ENCODE measurements at regions not wholly inside any gene's neighbourhood (a gene's known extent, or its start where the extent isn't known, plus 50 kb on each side); places are given as distances from the start of the nearest gene placed in this dataset.

GRCh38 chr20:60224914-60225313 lies 266.7 kb downstream of the CDH26 start:
- in situ Hi-C loops (cut with HindIII; ENCODE audit: low sequenced_read_pairs): no loop called here
- no peak for DNase-seq (ENCODE audit: low spot score)

GRCh38 chr20:60228255-60228654 lies 270.0 kb downstream of the CDH26 start:
- in situ Hi-C loops (cut with HindIII; ENCODE audit: low sequenced_read_pairs): no loop called here
- DNase-seq (ENCODE audit: low spot score): no peak

GRCh38 chr20:60232380-60232779 lies 274.2 kb downstream of the CDH26 start:
- no peak for DNase-seq (ENCODE audit: low spot score)
- in situ Hi-C loops (cut with HindIII; ENCODE audit: low sequenced_read_pairs): no loop called here

- in situ Hi-C loops (cut with HindIII; ENCODE audit: low sequenced_read_pairs): no loop called here
- DNase-seq (ENCODE audit: low spot score): no peak
Measured at GRCh38 chr20:60233018-60233630, 274.9 kb downstream of the CDH26 start.

- no peak for DNase-seq (ENCODE audit: low spot score)
- in situ Hi-C loops (cut with HindIII; ENCODE audit: low sequenced_read_pairs): no loop called here
Measured at GRCh38 chr20:60236613-60237012, 278.4 kb downstream of the CDH26 start.

- no peak for DNase-seq (ENCODE audit: low spot score)
- in situ Hi-C loops (cut with HindIII; ENCODE audit: low sequenced_read_pairs): no loop called here
Measured at GRCh38 chr20:60237981-60238380, 279.8 kb downstream of the CDH26 start.

GRCh38 chr20:60238992-60239660 lies 280.9 kb downstream of the CDH26 start:
- in situ Hi-C loops (cut with HindIII; ENCODE audit: low sequenced_read_pairs): no loop called here

GRCh38 chr20:60239956-60240355 lies 281.7 kb downstream of the CDH26 start:
- in situ Hi-C loops (cut with HindIII; ENCODE audit: low sequenced_read_pairs): no loop called here
- DNase-seq (ENCODE audit: low spot score): no peak

More at GRCh38 chr20:60238992-60239660, 280.9 kb downstream of the CDH26 start:
- no peak for DNase-seq (ENCODE audit: low spot score)

GRCh38 chr20:60240415-60240814 lies 282.2 kb downstream of the CDH26 start:
- DNase-seq (ENCODE audit: low spot score): no peak
- in situ Hi-C loops (cut with HindIII; ENCODE audit: low sequenced_read_pairs): no loop called here

- in situ Hi-C loops (cut with HindIII; ENCODE audit: low sequenced_read_pairs): no loop called here
- no peak for DNase-seq (ENCODE audit: low spot score)
Measured at GRCh38 chr20:60240986-60241385, 282.8 kb downstream of the CDH26 start.

GRCh38 chr20:60242836-60243505 lies 284.7 kb downstream of the CDH26 start:
- DNase-seq (ENCODE audit: low spot score): no peak
- in situ Hi-C loops (cut with HindIII; ENCODE audit: low sequenced_read_pairs): no loop called here

GRCh38 chr20:60244373-60245146 lies 286.3 kb downstream of the CDH26 start:
- in situ Hi-C loops (cut with HindIII; ENCODE audit: low sequenced_read_pairs): no loop called here
- DNase-seq (ENCODE audit: low spot score): no peak

GRCh38 chr20:60246751-60247150 lies 288.5 kb downstream of the CDH26 start:
- in situ Hi-C loops (cut with HindIII; ENCODE audit: low sequenced_read_pairs): no loop called here
- DNase-seq (ENCODE audit: low spot score): no peak

GRCh38 chr20:60249436-60249835 lies 291.2 kb downstream of the CDH26 start:
- no peak for DNase-seq (ENCODE audit: low spot score)
- in situ Hi-C loops (cut with HindIII; ENCODE audit: low sequenced_read_pairs): no loop called here

GRCh38 chr20:60250251-60250650 lies 292.0 kb downstream of the CDH26 start:
- no peak for DNase-seq (ENCODE audit: low spot score)
- in situ Hi-C loops (cut with HindIII; ENCODE audit: low sequenced_read_pairs): no loop called here

GRCh38 chr20:60252866-60253265 lies 294.6 kb downstream of the CDH26 start:
- in situ Hi-C loops (cut with HindIII; ENCODE audit: low sequenced_read_pairs): no loop called here
- DNase-seq (ENCODE audit: low spot score): no peak

GRCh38 chr20:60253471-60253870 lies 295.2 kb downstream of the CDH26 start:
- in situ Hi-C loops (cut with HindIII; ENCODE audit: low sequenced_read_pairs): no loop called here
- DNase-seq (ENCODE audit: low spot score): no peak

GRCh38 chr20:60254901-60255411 lies 296.7 kb downstream of the CDH26 start:
- in situ Hi-C loops (cut with HindIII; ENCODE audit: low sequenced_read_pairs): no loop called here
- DNase-seq (ENCODE audit: low spot score): no peak

GRCh38 chr20:60255415-60255814 lies 297.2 kb downstream of the CDH26 start:
- no peak for DNase-seq (ENCODE audit: low spot score)
- in situ Hi-C loops (cut with HindIII; ENCODE audit: low sequenced_read_pairs): no loop called here

GRCh38 chr20:60255866-60256265 lies 297.6 kb downstream of the CDH26 start:
- DNase-seq (ENCODE audit: low spot score): no peak
- in situ Hi-C loops (cut with HindIII; ENCODE audit: low sequenced_read_pairs): no loop called here
